A549 (cell line): ENCODE measurements at regions not wholly inside any gene's neighbourhood (a gene's known extent, or its start where the extent isn't known, plus 50 kb on each side); places are given as distances from the start of the nearest gene placed in this dataset.

ENCODE experiments used
- ATAC-seq, 2 experiments: fragments of 200-7000 bp in 1 of 2; fragments of >200 bp in 1 of 2; cut with Nextera tagmentation in 1 of 2; cut with Tn5 transposase in 1 of 2; 3 replicates each; pipeline versions ENCODE4 v1.8.0 to v1.9.1; 2018 to 2020; ENCODE audit warnings: mild to moderate bottlenecking in 1 of 2, moderate library complexity in 1 of 2
- CTCF ChIA-PET: fragments of 300-600 bp; sonication (Branson Sonifier 250); formaldehyde crosslinking; extraction: SDS; loops from one replicate; lab custom pipeline; 2021; ENCODE audit warnings: antibody characterized with exemption, inconsistent platforms; lab: Yijun Ruan, JAX
- POLR2A ChIA-PET: fragments of 350-600 bp; formaldehyde crosslinking; extraction: SDS; loops from one replicate; lab custom pipeline; 2021; ENCODE audit warnings: antibody characterized with exemption, inconsistent platforms; lab: Yijun Ruan, JAX
- DNase-seq, 2 experiments: peaks; one replicate each; pipeline versions ENCODE4 v3.0.0 to v3.0.0-alpha.2; 2011 to 2016; ENCODE audit warnings: low read depth in 1 of 2, low spot score in 1 of 2
- FAIRE-seq: peaks from 2 replicates; lab custom pipeline; 2011; peaks lifted over from hg19 to GRCh38; lab: Jason Lieb, UNC
- H3K27ac ChIP-seq, 2 experiments: fragments of >200 bp; sonication (Bioruptor Twin); formaldehyde crosslinking; 3 replicates each; pipeline ENCODE4 v1.5.1; 2016 to 2017
- H3K4me1 ChIP-seq: fragments of >200 bp; sonication (Bioruptor Twin); formaldehyde crosslinking; 3 replicates; pipeline ENCODE4 v1.6.1; 2016
- H3K4me2 ChIP-seq: fragments of >200 bp; sonication (Bioruptor Twin); formaldehyde crosslinking; 3 replicates; pipeline ENCODE4 v1.6.1; 2016
- H3K4me3 ChIP-seq: fragments of >200 bp; sonication (Bioruptor Twin); formaldehyde crosslinking; 3 replicates; pipeline ENCODE4 v1.5.1; 2016
- H3K9me3 ChIP-seq: fragments of >200 bp; sonication (Bioruptor Twin); formaldehyde crosslinking; 3 replicates; pipeline ENCODE4 v1.6.1; 2016
- CBX8 ChIP-seq: fragments of 200-600 bp; sonication (generic); IDR thresholded peaks from 2 replicates; pipeline ENCODE4 v1.6.1; 2016
- CHD2 ChIP-seq: fragments of 150-350 bp; IDR thresholded peaks from 2 replicates; pipeline ENCODE4 v1.6.1; 2014; ENCODE audit warnings: low read length; ENCODE audit not compliant: partially characterized antibody
- ESRRA ChIP-seq: fragments of 150-350 bp; IDR thresholded peaks from 2 replicates; pipeline ENCODE4 v1.6.1; 2014; ENCODE audit warnings: mild to moderate bottlenecking, low read length, borderline replicate concordance
- FOSL2 ChIP-seq, 2 experiments: fragments of 450-650 bp in 1 of 2; fragments of >200 bp in 1 of 2; sonication (Bioruptor Twin) in 1 of 2; formaldehyde crosslinking; IDR thresholded peaks; 2 replicates each; pipeline versions ENCODE4 v1.5.0 to v1.6.1; 2016 to 2020; ENCODE audit warnings: mild to moderate bottlenecking in 1 of 2, moderate library complexity in 1 of 2
- HEYL ChIP-seq: fragments of 250-450 bp; sonication (Bioruptor Pico); IDR thresholded peaks from 2 replicates; pipeline ENCODE4 v1.8.0; 2021; ENCODE audit warnings: mild to moderate bottlenecking, moderate library complexity
- HOXB5 ChIP-seq: fragments of 250-450 bp; sonication (Bioruptor Pico); IDR thresholded peaks from 2 replicates; pipeline ENCODE4 v1.5.0; 2020; ENCODE audit warnings: mild to moderate bottlenecking, moderate library complexity
- KDM5A ChIP-seq: fragments of 200-600 bp; sonication (generic); IDR thresholded peaks from 2 replicates; pipeline ENCODE4 v1.6.1; 2016; ENCODE audit warnings: antibody characterized with exemption, mild to moderate bottlenecking
- MYC ChIP-seq: IDR thresholded peaks from 2 replicates; pipeline ENCODE4 v1.6.1; 2012; ENCODE audit warnings: mild to moderate bottlenecking, inconsistent platforms, low read length, improper control_type of control experiment, borderline replicate concordance
- NR3C1 ChIP-seq: fragments of >200 bp; sonication (Bioruptor Twin); formaldehyde crosslinking; IDR thresholded peaks from 3 replicates; pipeline ENCODE4 v1.6.1; 2017
- POLR2A ChIP-seq: IDR thresholded peaks from 2 replicates; pipeline ENCODE4 v1.6.1; 2012; ENCODE audit warnings: mild to moderate bottlenecking, low read length
- POLR2AphosphoS2 ChIP-seq: conservative IDR thresholded peaks from 2 replicates; pipeline ENCODE4 v1.6.1; 2012; ENCODE audit warnings: low read length, improper control_type of control experiment, inconsistent platforms
- RARB ChIP-seq: fragments of 250-450 bp; sonication (Bioruptor Pico); IDR thresholded peaks from 2 replicates; pipeline ENCODE4 v1.8.0; 2021; ENCODE audit warnings: mild to moderate bottlenecking, moderate library complexity
- SMC3 ChIP-seq: fragments of >200 bp; sonication (Bioruptor Twin); formaldehyde crosslinking; IDR thresholded peaks from 3 replicates; pipeline ENCODE4 v1.6.1; 2018; ENCODE audit warnings: inconsistent platforms
- TP53 ChIP-seq: fragments of 250-450 bp; sonication (Bioruptor Pico); IDR thresholded peaks from 2 replicates; pipeline ENCODE4 v1.5.0; 2021; ENCODE audit warnings: mild to moderate bottlenecking, moderate library complexity
- WGBS: methylation state at CpG from one replicate; pipeline ENCODE4 v1.1.6; 2017; ENCODE audit errors: missing lambda C conversion rate; 5-methylcytosine and 5-hydroxymethylcytosine counted together
- TF ChIP-seq, protein P1 (sequence below): fragments of 450-650 bp; IDR thresholded peaks from 2 replicates; pipeline ENCODE4 v1.6.1; 2014; ENCODE audit warnings: antibody characterized with exemption
- TF ChIP-seq, protein P2 (sequence below): IDR thresholded peaks from 2 replicates; pipeline ENCODE4 v1.6.1; 2012
- TF ChIP-seq, protein P3 (sequence below): fragments of 150-350 bp; IDR thresholded peaks from 2 replicates; pipeline ENCODE4 v1.6.1; 2014; ENCODE audit warnings: low read depth, mild to moderate bottlenecking, low read length

GRCh38 chrX:83336454-83336853, 171.6 kb upstream of the POU3F4 start:
- H3K27ac ChIP-seq, result no peak overlapping the region
- POLR2A ChIA-PET, result no interaction called here
- CTCF ChIA-PET, result interaction anchor here (0.7 kb wide), 1 partner anchor 490 kb away, joined by 3 read pairs; no protein-coding TSS in a partner anchor
- no peaks in the 10 kb centered on the region for H3K9me3 ChIP-seq
- WGBS, result 0% methylated on average over 1 of the region's 1 CpG
- H3K4me2 ChIP-seq, result no peak overlapping the region
- TF ChIP-seq FOSL2 (IDR thresholded peaks at IDR 0.05) (no peak), FOSL2 (CRISPR knock-in tag; IDR thresholded peaks at IDR 0.05) (no peak), ESRRA (no peak)
- TF ChIP-seq, protein P1, sequence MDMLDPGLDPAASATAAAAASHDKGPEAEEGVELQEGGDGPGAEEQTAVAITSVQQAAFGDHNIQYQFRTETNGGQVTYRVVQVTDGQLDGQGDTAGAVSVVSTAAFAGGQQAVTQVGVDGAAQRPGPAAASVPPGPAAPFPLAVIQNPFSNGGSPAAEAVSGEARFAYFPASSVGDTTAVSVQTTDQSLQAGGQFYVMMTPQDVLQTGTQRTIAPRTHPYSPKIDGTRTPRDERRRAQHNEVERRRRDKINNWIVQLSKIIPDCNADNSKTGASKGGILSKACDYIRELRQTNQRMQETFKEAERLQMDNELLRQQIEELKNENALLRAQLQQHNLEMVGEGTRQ, result no peak
- H3K4me3 ChIP-seq, result no peak overlapping the region
- FAIRE-seq, result no peak
- DNase-seq, result no peak
- H3K4me1 ChIP-seq, result no peaks in the 10 kb centered on the region
- ATAC-seq, result no peak

- CTCF ChIA-PET, result no interaction called here
- 5% methylated on average over 4 of the region's 4 CpGs for WGBS
- ATAC-seq (no peak), FAIRE-seq (peak; percentile 23), DNase-seq (no peak)
- H3K9me3 ChIP-seq, result no peaks in the 10 kb centered on the region
- no peak overlapping the region for H3K27ac ChIP-seq
- no peak overlapping the region for H3K4me3 ChIP-seq
- H3K4me1 ChIP-seq, result no peaks in the 10 kb centered on the region
- H3K4me2 ChIP-seq, result no peak overlapping the region
- TF ChIP-seq RARB (CRISPR knock-in tag) (no peak), HEYL (CRISPR knock-in tag) (no peak)
- POLR2A ChIA-PET, result no interaction called here
Observed at GRCh38 chrX:83339724-83340123, 168.4 kb upstream of the POU3F4 start.

DNA sequence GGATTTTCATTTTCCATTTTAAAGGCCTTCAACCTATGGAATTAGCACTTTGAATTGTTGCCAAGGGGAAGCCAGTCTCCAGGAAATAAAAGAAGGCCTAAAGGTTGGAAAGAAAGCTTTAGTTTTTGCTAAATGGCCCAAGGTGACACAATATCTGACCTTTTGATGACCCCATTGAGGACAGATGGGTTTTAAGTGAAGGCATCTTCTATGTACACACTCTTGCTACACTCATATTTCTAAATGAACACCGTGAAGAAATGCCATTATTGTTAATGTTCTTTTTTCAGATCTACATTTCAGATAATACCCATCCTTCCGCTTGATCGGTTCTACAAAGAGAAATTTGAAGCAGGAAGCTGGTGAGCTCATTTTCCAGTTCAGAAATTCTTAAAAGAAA, 162.8 kb upstream of the POU3F4 start:
- DNase-seq (no peak), ATAC-seq (no peak), FAIRE-seq (no peak)
- no peak overlapping the region for H3K4me2 ChIP-seq
- CTCF ChIA-PET, result no interaction called here
- no peak overlapping the region for H3K27ac ChIP-seq
- 54% methylated on average over 3 of the region's 3 CpGs for WGBS
- TF ChIP-seq POLR2AphosphoS2 (no peak), NR3C1 (no peak), SMC3 (no peak), CHD2 (no peak), HOXB5 (CRISPR knock-in tag) (no peak), POLR2A (no peak), MYC (no peak), KDM5A (no peak), HEYL (CRISPR knock-in tag) (no peak), TP53 (CRISPR knock-in tag) (no peak), CBX8 (no peak)
- TF ChIP-seq, protein P2, sequence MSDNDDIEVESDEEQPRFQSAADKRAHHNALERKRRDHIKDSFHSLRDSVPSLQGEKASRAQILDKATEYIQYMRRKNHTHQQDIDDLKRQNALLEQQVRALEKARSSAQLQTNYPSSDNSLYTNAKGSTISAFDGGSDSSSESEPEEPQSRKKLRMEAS, result no peak
- TF ChIP-seq, protein P3, sequence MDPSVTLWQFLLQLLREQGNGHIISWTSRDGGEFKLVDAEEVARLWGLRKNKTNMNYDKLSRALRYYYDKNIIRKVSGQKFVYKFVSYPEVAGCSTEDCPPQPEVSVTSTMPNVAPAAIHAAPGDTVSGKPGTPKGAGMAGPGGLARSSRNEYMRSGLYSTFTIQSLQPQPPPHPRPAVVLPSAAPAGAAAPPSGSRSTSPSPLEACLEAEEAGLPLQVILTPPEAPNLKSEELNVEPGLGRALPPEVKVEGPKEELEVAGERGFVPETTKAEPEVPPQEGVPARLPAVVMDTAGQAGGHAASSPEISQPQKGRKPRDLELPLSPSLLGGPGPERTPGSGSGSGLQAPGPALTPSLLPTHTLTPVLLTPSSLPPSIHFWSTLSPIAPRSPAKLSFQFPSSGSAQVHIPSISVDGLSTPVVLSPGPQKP, result no peak
- no peaks in the 10 kb centered on the region for H3K9me3 ChIP-seq
- no peaks in the 10 kb centered on the region for H3K4me1 ChIP-seq
- POLR2A ChIA-PET, result no interaction called here
- H3K4me3 ChIP-seq, result no peak overlapping the region
